ENCODE measurements at regions not wholly inside any gene's neighbourhood (a gene's known extent, or its start where the extent isn't known, plus 50 kb on each side); places are given as distances from the start of the nearest gene placed in this dataset.

- TF ChIP-seq ZFP3 (CRISPR knock-in tag; IDR thresholded peaks at IDR 0.05) (no peak), PPARA (CRISPR knock-in tag; IDR thresholded peaks at IDR 0.05; ENCODE audit: borderline replicate concordance) (no peak), TOX (CRISPR knock-in tag; IDR thresholded peaks at IDR 0.05; ENCODE audit: borderline replicate concordance) (no peak), ZC3H10 (CRISPR knock-in tag; IDR thresholded peaks at IDR 0.05) (no peak), CREB5 (CRISPR knock-in tag; IDR thresholded peaks at IDR 0.05; ENCODE audit: low read depth) (no peak)
Measured at GRCh38 chr18:56186319-56186718, 452.1 kb downstream of the TXNL1 start (continued).

- ATAC-seq, result no peak
- no peak for TF ChIP-seq ZNF70 (CRISPR knock-in tag; IDR thresholded peaks at IDR 0.05)
- no peak for TF ChIP-seq CSRNP3 (CRISPR knock-in tag; IDR thresholded peaks at IDR 0.05)
- TF ChIP-seq ISL1 (CRISPR knock-in tag; IDR thresholded peaks at IDR 0.05), result no peak
- no peak for TF ChIP-seq CSDC2 (CRISPR knock-in tag; IDR thresholded peaks at IDR 0.05)
- no peak for TF ChIP-seq SNAI2 (CRISPR knock-in tag; IDR thresholded peaks at IDR 0.05)
- TF ChIP-seq ZNF8 (CRISPR knock-in tag; IDR thresholded peaks at IDR 0.05), result no peak
- no peak for TF ChIP-seq GLIS3 (CRISPR knock-in tag; IDR thresholded peaks at IDR 0.05)
- no peak for TF ChIP-seq ZNF565 (CRISPR knock-in tag; conservative IDR thresholded peaks at IDR 0.05; ENCODE audit: low read depth)
- TF ChIP-seq ZFP30 (CRISPR knock-in tag; IDR thresholded peaks at IDR 0.05), result no peak
- no peak for TF ChIP-seq ARNTL (CRISPR knock-in tag; IDR thresholded peaks at IDR 0.05; ENCODE audit: borderline replicate concordance, low read depth)
Measured at GRCh38 chr18:56185126-56185525, 453.3 kb downstream of the TXNL1 start.

- no peak for ATAC-seq
- TF ChIP-seq RARB (CRISPR knock-in tag; IDR thresholded peaks at IDR 0.05) (no peak), GLIS3 (CRISPR knock-in tag; IDR thresholded peaks at IDR 0.05) (no peak), ZFP30 (CRISPR knock-in tag; IDR thresholded peaks at IDR 0.05) (no peak), TSHZ2 (CRISPR knock-in tag; IDR thresholded peaks at IDR 0.05) (no peak), CSDC2 (CRISPR knock-in tag; IDR thresholded peaks at IDR 0.05) (no peak), ZNF8 (CRISPR knock-in tag; IDR thresholded peaks at IDR 0.05) (no peak), PPARA (CRISPR knock-in tag; IDR thresholded peaks at IDR 0.05; ENCODE audit: borderline replicate concordance) (no peak), SNAI2 (CRISPR knock-in tag; IDR thresholded peaks at IDR 0.05) (no peak), ZNF565 (CRISPR knock-in tag; conservative IDR thresholded peaks at IDR 0.05; ENCODE audit: low read depth) (no peak), POU6F1 (CRISPR knock-in tag; IDR thresholded peaks at IDR 0.05; ENCODE audit: borderline replicate concordance, low read depth) (no peak), ZC3H10 (CRISPR knock-in tag; IDR thresholded peaks at IDR 0.05) (no peak), ESRRG (CRISPR knock-in tag; IDR thresholded peaks at IDR 0.05) (no peak), TOX (CRISPR knock-in tag; IDR thresholded peaks at IDR 0.05; ENCODE audit: borderline replicate concordance) (no peak), TCF4 (CRISPR knock-in tag; IDR thresholded peaks at IDR 0.05; ENCODE audit: borderline replicate concordance) (no peak), BACH2 (CRISPR knock-in tag; IDR thresholded peaks at IDR 0.05; ENCODE audit: borderline replicate concordance) (no peak), ZFP3 (CRISPR knock-in tag; IDR thresholded peaks at IDR 0.05) (no peak), OSR1 (CRISPR knock-in tag; IDR thresholded peaks at IDR 0.05) (no peak), ZNF70 (CRISPR knock-in tag; IDR thresholded peaks at IDR 0.05) (no peak)
Measured at GRCh38 chr18:56176751-56177150, 461.6 kb downstream of the TXNL1 start.

Data from SK-N-SH treated with all-trans-retinoic acid at 6 μM for 48 hours (cell line).